Activated CD8-positive, alpha-beta memory T cell treated with anti-CD3 and anti-CD28 coated beads, Interleukin-2, amount 10 ng/mL, durations not matched to agents 7 days and 5 days (primary cell): ENCODE measurements at regions not wholly inside any gene's neighbourhood (a gene's known extent, or its start where the extent isn't known, plus 50 kb on each side); places are given as distances from the start of the nearest gene placed in this dataset.
"Not testable (repeated sequence)": the region's sequence is repeated elsewhere in the genome, so short reads cannot be mapped to it uniquely, and the experiment has no call there.

ENCODE experiments used
- ATAC-seq: fragments of 150-1000 bp; cut with Tn5 transposase; one replicate; pipeline ENCODE4 v1.10.0; 2021; ENCODE audit warnings: moderate library complexity
- CTCF ChIA-PET: fragments of 350-600 bp; sonication (Branson Sonifier 250); formaldehyde crosslinking; loops from one replicate; lab custom pipeline; 2021; ENCODE audit warnings: antibody characterized with exemption; lab: Charles Lee
- DNase-seq: peaks from one replicate; pipeline ENCODE4 v3.0.0-alpha.2; 2020
- H3K27ac Mint-ChIP-seq: one replicate; pipeline ENCODE4 v1.8.0; 2021; ENCODE audit warnings: mild to moderate bottlenecking, mixed read lengths
- H3K27me3 Mint-ChIP-seq: one replicate; pipeline ENCODE4 v1.8.0; 2021; ENCODE audit warnings: mixed read lengths
- H3K36me3 Mint-ChIP-seq: one replicate; pipeline ENCODE4 v1.8.0; 2021; ENCODE audit warnings: mild to moderate bottlenecking, mixed read lengths
- H3K4me1 Mint-ChIP-seq: one replicate; pipeline ENCODE4 v1.8.0; 2021; ENCODE audit warnings: mixed read lengths
- H3K4me3 Mint-ChIP-seq: one replicate; pipeline ENCODE4 v1.8.0; 2021; ENCODE audit warnings: mild to moderate bottlenecking, moderate library complexity, mixed read lengths
- H3K9me3 Mint-ChIP-seq: one replicate; pipeline ENCODE4 v1.8.0; 2022; ENCODE audit warnings: low read depth, mixed read lengths

GRCh38 chr14:101323614-101324235, 237.6 kb upstream of the DIO3 start:
- H3K36me3 Mint-ChIP-seq, H3K4me3 Mint-ChIP-seq, H3K27ac Mint-ChIP-seq, ATAC-seq, H3K9me3 Mint-ChIP-seq, DNase-seq, CTCF ChIA-PET, H3K4me1 Mint-ChIP-seq, H3K27me3 Mint-ChIP-seq: not testable (repeated sequence)

DNA sequence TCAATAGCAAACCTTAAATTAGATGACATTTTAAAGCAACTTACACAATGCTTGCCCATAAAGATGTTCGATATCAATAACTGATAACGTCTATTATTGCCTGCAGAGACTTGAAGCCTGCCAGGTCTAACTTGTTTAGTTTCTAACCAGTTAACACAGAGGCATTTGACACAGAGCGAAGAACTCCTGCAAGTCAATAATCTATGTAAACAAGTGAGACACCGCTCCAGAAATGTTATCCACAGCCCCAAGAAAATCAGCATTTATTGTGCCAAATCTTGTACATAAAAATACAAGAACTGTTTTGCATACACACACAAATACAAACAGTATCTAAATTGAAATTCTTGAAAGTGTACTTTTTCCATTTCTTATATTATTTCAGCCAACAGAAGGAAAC, 236.0 kb upstream of the DIO3 start:
- ATAC-seq (no peak), DNase-seq (no peak)
- Mint-ChIP-seq H3K9me3 (peaks cover 3% of the 10 kb centered on the region), H3K36me3 (no peaks in the 10 kb centered on the region), H3K4me1 (no peaks in the 10 kb centered on the region), H3K27me3 (no peaks in the 10 kb centered on the region), H3K27ac (no peak overlapping the region), H3K4me3 (no peak overlapping the region)
- CTCF ChIA-PET = no interaction called here

- no peak overlapping the region for H3K4me3 Mint-ChIP-seq
- CTCF ChIA-PET = no interaction called here
- ATAC-seq = no peak
Measured at GRCh38 chr14:101328412-101329028, 232.8 kb upstream of the DIO3 start.

DNA sequence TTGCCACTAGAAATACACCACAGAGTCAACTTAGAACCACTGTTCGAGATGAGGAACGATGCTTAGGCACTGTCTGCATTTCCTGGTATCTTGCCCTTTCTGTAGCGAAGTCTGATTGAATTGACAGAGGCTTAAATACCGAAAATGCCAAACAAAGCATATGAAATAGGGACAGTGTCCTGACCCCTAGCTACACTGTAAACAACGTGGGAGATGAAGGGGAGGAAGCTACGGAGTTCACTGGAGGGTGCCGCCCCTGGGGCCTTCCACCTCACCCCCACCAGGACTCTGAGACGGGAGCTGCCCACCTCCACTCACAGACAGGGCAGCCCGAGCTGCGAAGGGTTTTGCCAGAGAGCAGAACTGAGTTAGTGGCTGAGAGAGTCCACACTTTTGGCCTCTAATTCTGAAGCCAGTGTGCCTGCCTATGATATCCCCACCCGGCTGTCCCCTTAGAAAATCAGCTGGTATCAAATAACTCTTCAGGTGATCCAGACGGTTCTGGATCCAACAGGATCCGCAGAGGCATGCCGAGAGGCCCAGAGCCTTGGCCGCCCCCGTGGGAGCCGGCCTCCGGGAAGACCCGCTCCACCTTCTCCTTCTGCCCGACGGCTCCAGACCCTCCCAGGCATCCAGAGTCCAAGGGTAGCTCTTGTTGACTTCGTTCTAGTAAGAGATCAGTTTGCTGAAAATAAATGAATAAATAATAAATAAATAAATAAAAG, 230.7 kb upstream of the DIO3 start:
- ATAC-seq (no peak), DNase-seq (no peak)
- Mint-ChIP-seq H3K36me3 (no peaks in the 10 kb centered on the region), H3K4me3 (no peak overlapping the region), H3K4me1 (no peaks in the 10 kb centered on the region), H3K27me3 (no peaks in the 10 kb centered on the region), H3K27ac (no peak overlapping the region), H3K9me3 (no peaks in the 10 kb centered on the region)
- CTCF ChIA-PET = no interaction called here

More at GRCh38 chr14:101328412-101329028, 232.8 kb upstream of the DIO3 start:
- no peak for DNase-seq
- H3K4me1 Mint-ChIP-seq = no peaks in the 10 kb centered on the region
- H3K36me3 Mint-ChIP-seq = no peaks in the 10 kb centered on the region
- H3K27ac Mint-ChIP-seq = no peak overlapping the region
- H3K27me3 Mint-ChIP-seq = no peaks in the 10 kb centered on the region
- peaks cover 1% of the 10 kb centered on the region for H3K9me3 Mint-ChIP-seq

DNA sequence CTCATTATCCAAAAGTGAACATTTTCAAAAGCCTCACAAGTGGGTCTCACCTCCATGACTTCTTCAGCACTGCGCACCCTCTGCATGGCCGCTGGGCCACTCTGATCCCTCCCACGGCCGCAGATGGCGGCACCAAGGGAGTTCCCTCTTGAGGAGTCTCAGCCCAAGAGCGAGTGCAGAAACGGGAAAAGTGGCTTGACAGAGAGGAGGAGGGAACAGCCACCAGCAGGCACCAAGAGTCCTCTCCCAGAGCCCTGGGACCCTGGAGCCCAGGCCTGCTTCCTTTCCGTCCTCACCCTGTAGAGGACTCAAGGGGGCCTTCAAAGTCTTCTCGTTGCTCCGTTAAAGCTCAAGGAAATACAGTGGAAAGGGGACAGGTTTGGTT, 230.2 kb upstream of the DIO3 start:
- Mint-ChIP-seq H3K27ac (no peak overlapping the region), H3K4me3 (no peak overlapping the region), H3K27me3 (no peaks in the 10 kb centered on the region), H3K4me1 (no peaks in the 10 kb centered on the region), H3K36me3 (no peaks in the 10 kb centered on the region), H3K9me3 (no peaks in the 10 kb centered on the region)
- DNase-seq (no peak), ATAC-seq (no peak)
- CTCF ChIA-PET = no interaction called here

- no peaks in the 10 kb centered on the region for H3K4me1 Mint-ChIP-seq
- H3K27me3 Mint-ChIP-seq = no peaks in the 10 kb centered on the region
- DNase-seq (no peak), ATAC-seq (no peak)
- H3K9me3 Mint-ChIP-seq = no peaks in the 10 kb centered on the region
- H3K4me3 Mint-ChIP-seq = no peak overlapping the region
- no peaks in the 10 kb centered on the region for H3K36me3 Mint-ChIP-seq
- no peak overlapping the region for H3K27ac Mint-ChIP-seq
- CTCF ChIA-PET = no interaction called here
Measured at GRCh38 chr14:101331661-101332169, 229.6 kb upstream of the DIO3 start.

DNA sequence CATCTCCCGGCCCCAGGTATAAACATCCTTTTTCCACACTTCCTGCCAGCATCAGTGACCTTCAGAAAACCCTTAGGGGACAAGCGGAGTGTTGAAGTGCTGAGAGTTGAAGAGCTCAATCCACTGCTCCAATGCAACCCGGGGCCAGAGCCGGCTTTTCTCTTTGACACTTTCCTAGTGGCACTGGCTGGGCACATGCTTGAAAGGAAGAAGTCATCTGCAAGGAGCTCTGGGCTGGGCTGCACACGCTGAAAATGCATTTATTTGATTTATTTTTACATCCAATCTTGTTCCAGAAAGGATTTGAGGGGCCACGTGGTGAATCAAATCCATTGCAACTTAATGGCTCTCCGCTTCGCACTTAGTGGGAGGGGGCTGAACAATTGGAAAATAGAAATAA, 229.0 kb upstream of the DIO3 start:
- DNase-seq (no peak), ATAC-seq (no peak)
- no peaks in the 10 kb centered on the region for H3K9me3 Mint-ChIP-seq
- H3K27ac Mint-ChIP-seq = no peak overlapping the region
- no peaks in the 10 kb centered on the region for H3K4me1 Mint-ChIP-seq
- no peaks in the 10 kb centered on the region for H3K36me3 Mint-ChIP-seq
- no peak overlapping the region for H3K4me3 Mint-ChIP-seq
- no peaks in the 10 kb centered on the region for H3K27me3 Mint-ChIP-seq
- CTCF ChIA-PET = no interaction called here

DNA sequence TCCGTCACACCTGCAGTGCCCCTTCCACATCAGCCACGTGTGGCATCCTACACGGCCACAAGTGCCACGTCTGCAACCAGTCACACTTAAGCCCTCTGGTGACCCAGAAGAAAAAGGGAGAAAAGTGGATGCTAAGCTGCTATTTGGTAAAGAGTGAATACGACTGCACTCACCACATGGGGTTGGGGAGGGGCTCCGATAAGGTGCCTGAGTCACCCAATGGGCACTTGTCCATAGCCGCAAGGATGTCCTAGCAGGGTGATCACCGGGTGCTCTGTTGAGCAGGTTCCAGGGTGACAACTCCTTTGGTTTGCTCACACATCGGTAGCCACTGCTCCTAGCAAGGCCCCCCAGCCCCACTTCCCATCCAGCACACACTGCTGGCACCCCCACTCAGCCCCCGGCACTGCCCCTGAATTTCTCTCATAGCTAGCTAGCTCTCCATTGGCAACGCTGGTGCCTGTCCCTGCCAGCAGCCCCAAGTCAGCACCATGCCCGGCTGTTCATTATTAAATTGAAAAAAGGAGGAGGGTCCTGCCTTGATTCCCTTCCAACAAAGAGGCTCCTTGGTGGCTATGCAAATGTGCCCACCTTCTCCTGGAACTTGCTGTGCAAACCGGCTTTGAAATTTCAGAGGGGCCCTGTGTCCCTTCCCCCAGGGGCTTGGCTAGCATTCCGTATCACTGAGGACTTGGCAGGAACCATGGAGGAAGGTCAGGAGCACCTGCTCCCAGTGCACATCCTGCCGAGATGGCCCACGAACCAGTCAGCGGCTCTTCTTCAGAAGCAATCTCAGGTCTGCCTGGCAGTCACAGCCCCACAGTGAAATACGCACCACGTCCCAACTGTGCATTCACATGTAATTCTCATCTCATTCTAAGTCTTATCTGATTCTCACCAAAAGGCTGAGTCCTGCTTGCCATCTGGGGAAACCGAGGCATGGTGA, 227.7 kb upstream of the DIO3 start:
- no peak for ATAC-seq
- peaks cover 3% of the 10 kb centered on the region for H3K27me3 Mint-ChIP-seq
- H3K9me3 Mint-ChIP-seq = no peaks in the 10 kb centered on the region
- no peaks in the 10 kb centered on the region for H3K4me1 Mint-ChIP-seq
- CTCF ChIA-PET = no interaction called here
- H3K27ac Mint-ChIP-seq = no peak overlapping the region
- H3K4me3 Mint-ChIP-seq = no peak overlapping the region
- H3K36me3 Mint-ChIP-seq = no peaks in the 10 kb centered on the region
- DNase-seq = no peak

DNA sequence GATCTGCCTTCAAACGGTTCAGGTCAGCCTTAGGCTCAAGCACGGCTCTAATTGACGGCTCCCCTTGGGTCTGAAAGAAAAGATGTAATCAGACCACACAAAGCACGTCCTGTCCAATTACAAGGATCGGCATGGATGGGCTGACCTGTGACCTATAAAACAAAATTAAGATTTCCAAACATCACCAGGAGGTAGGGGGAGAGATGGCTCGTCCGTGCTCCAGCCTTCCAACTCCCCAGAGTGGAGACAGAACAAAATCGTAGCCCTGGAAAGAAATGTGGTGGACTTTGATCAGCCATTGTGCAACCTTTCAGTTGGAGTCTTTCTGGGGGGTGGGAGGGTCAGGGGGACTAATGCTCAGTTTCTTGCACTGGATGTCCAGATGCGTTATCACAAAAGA, 226.6 kb upstream of the DIO3 start:
- H3K4me1 Mint-ChIP-seq = no peaks in the 10 kb centered on the region
- CTCF ChIA-PET = no interaction called here
- H3K27ac Mint-ChIP-seq = no peak overlapping the region
- ATAC-seq = no peak
- no peaks in the 10 kb centered on the region for H3K36me3 Mint-ChIP-seq
- H3K9me3 Mint-ChIP-seq = no peaks in the 10 kb centered on the region
- DNase-seq = no peak
- H3K4me3 Mint-ChIP-seq = no peak overlapping the region
- peaks cover 11% of the 10 kb centered on the region for H3K27me3 Mint-ChIP-seq

GRCh38 chr14:101335061-101335661, 226.1 kb upstream of the DIO3 start:
- H3K4me1 Mint-ChIP-seq = no peaks in the 10 kb centered on the region
- no peaks in the 10 kb centered on the region for H3K9me3 Mint-ChIP-seq
- no peak for DNase-seq
- no peak overlapping the region for H3K27ac Mint-ChIP-seq
- ATAC-seq = no peak
- H3K36me3 Mint-ChIP-seq = no peaks in the 10 kb centered on the region
- H3K4me3 Mint-ChIP-seq = no peak overlapping the region
- CTCF ChIA-PET = no interaction called here
- peaks cover 11% of the 10 kb centered on the region for H3K27me3 Mint-ChIP-seq

- CTCF ChIA-PET = no interaction called here
- Mint-ChIP-seq H3K27ac (no peak overlapping the region), H3K4me3 (no peak overlapping the region), H3K27me3 (peaks cover 15% of the 10 kb centered on the region), H3K4me1 (no peaks in the 10 kb centered on the region), H3K36me3 (no peaks in the 10 kb centered on the region), H3K9me3 (no peaks in the 10 kb centered on the region)
- DNase-seq (no peak), ATAC-seq (no peak)
Measured at GRCh38 chr14:101336183-101336582, 225.1 kb upstream of the DIO3 start.

GRCh38 chr14:101337053-101337452, 224.2 kb upstream of the DIO3 start:
- Mint-ChIP-seq H3K4me1 (no peaks in the 10 kb centered on the region), H3K36me3 (no peaks in the 10 kb centered on the region), H3K27me3 (peaks cover 15% of the 10 kb centered on the region), H3K27ac (no peak overlapping the region), H3K4me3 (no peak overlapping the region), H3K9me3 (no peaks in the 10 kb centered on the region)
- DNase-seq (no peak), ATAC-seq (no peak)
- CTCF ChIA-PET = no interaction called here

- Mint-ChIP-seq H3K4me1 (no peaks in the 10 kb centered on the region), H3K36me3 (no peaks in the 10 kb centered on the region), H3K27ac (no peak overlapping the region), H3K4me3 (no peak overlapping the region), H3K27me3 (peaks cover 30% of the 10 kb centered on the region), H3K9me3 (no peaks in the 10 kb centered on the region)
- CTCF ChIA-PET = no interaction called here
- ATAC-seq = no peak
- DNase-seq = no peak
Measured at GRCh38 chr14:101340556-101340955, 220.7 kb upstream of the DIO3 start.
